Fibroblast of villous mesenchyme (primary cell): ENCODE measurements at regions not wholly inside any gene's neighbourhood (a gene's known extent, or its start where the extent isn't known, plus 50 kb on each side); places are given as distances from the start of the nearest gene placed in this dataset.

Experiments
- DNase-seq: peaks from one replicate; pipeline ENCODE4 v3.0.0-alpha.2; 2010; ENCODE audit warnings: low read depth
- H3K4me3 ChIP-seq: 2 replicates; pipeline ENCODE4 v1.5.1; 2011; ENCODE audit warnings: low read depth, mild to moderate bottlenecking, low read length
- CTCF ChIP-seq: IDR thresholded peaks from 2 replicates; pipeline ENCODE4 v1.5.1; 2012; ENCODE audit warnings: low read depth, mild to moderate bottlenecking, low read length; ENCODE audit not compliant: insufficient read depth

GRCh38 chr6:105619971-105620741, 217.3 kb upstream of the PREP start:
- H3K4me3 ChIP-seq = no peak overlapping the region
- no peak for DNase-seq
- TF ChIP-seq CTCF = no peak

GRCh38 chr6:105618247-105618646, 215.4 kb upstream of the PREP start:
- TF ChIP-seq CTCF = no peak
- no peak overlapping the region for H3K4me3 ChIP-seq
- peak; percentile 72 for DNase-seq

- TF ChIP-seq CTCF = no peak
- H3K4me3 ChIP-seq = no peak overlapping the region
- DNase-seq = no peak
Measured at GRCh38 chr6:105616521-105616920, 213.6 kb upstream of the PREP start.

GRCh38 chr6:105611606-105612005, 208.7 kb upstream of the PREP start:
- TF ChIP-seq CTCF = no peak
- DNase-seq = peak; percentile 32
- H3K4me3 ChIP-seq = no peak overlapping the region

GRCh38 chr6:105609375-105609991, 206.6 kb upstream of the PREP start:
- no peak overlapping the region for H3K4me3 ChIP-seq
- TF ChIP-seq CTCF = no peak
- peak; percentile 91 for DNase-seq

- no peak overlapping the region for H3K4me3 ChIP-seq
- TF ChIP-seq CTCF = no peak
Measured at GRCh38 chr6:105608711-105609374, 206.0 kb upstream of the PREP start.

More at GRCh38 chr6:105608711-105609374, 206.0 kb upstream of the PREP start:
- DNase-seq = peak; percentile 99
